IMR-90 (cell line): ENCODE measurements at regions not wholly inside any gene's neighbourhood (a gene's known extent, or its start where the extent isn't known, plus 50 kb on each side); places are given as distances from the start of the nearest gene placed in this dataset.

ENCODE experiments used
- ATAC-seq: fragments of 200-7000 bp; cut with Tn5 transposase; 2 replicates; pipeline ENCODE4 v1.9.1; 2020; ENCODE audit warnings: low read depth, mild to moderate bottlenecking, moderate library complexity
- BruUV-seq: library from RNA; stranded (reverse); fragments of 400-500 nt; replicated peaks from 2 replicates; lab custom pipeline; 2021; lab: Mats Ljungman, UMichigan
- CTCF ChIA-PET: fragments of 300-600 bp; formaldehyde crosslinking; extraction: SDS; loops from one replicate; lab custom pipeline; 2021; ENCODE audit warnings: antibody characterized with exemption; lab: Yijun Ruan, JAX
- POLR2A ChIA-PET: fragments of 300-600 bp; sonication (Branson Sonifier 250); formaldehyde crosslinking; loops from one replicate; lab custom pipeline; 2022; ENCODE audit warnings: antibody characterized with exemption; ENCODE audit not compliant: unreplicated experiment; lab: Charles Lee
- DNase-seq: peaks from one replicate; pipeline ENCODE4 v3.0.0; 2013
- H2AFZ ChIP-seq: replicated peaks from 2 replicates; pipeline ENCODE3; 2013; ENCODE audit warnings: low read length, mild to moderate bottlenecking; ENCODE audit not compliant: poor library complexity
- H2AK5ac ChIP-seq: 2 replicates; pipeline ENCODE4 v1.6.1; 2013; ENCODE audit warnings: low read depth, low read length, inconsistent platforms
- H2AK9ac ChIP-seq: replicated peaks from 2 replicates; pipeline ENCODE3; 2013; ENCODE audit warnings: mild to moderate bottlenecking, low read depth, low read length, moderate library complexity; ENCODE audit not compliant: poor library complexity
- H2BK120ac ChIP-seq: 2 replicates; pipeline ENCODE4 v1.6.1; 2013; ENCODE audit warnings: low read depth, low read length, inconsistent platforms
- H2BK15ac ChIP-seq: 3 replicates; pipeline ENCODE4 v1.6.1; 2013; ENCODE audit warnings: low read depth, low read length, inconsistent platforms
- H2BK20ac ChIP-seq: 2 replicates; pipeline ENCODE4 v1.6.1; 2013; ENCODE audit warnings: low read depth, mild to moderate bottlenecking, inconsistent platforms, low read length, moderate library complexity
- H2BK5ac ChIP-seq: 2 replicates; pipeline ENCODE4 v1.6.1; 2013; ENCODE audit warnings: mild to moderate bottlenecking, low read depth, low read length, inconsistent platforms; ENCODE audit not compliant: poor library complexity, severe bottlenecking
- H3K14ac ChIP-seq: replicated peaks from 2 replicates; pipeline ENCODE4 v1.6.1; 2013; ENCODE audit warnings: low read depth, low read length, inconsistent platforms
- H3K18ac ChIP-seq: 2 replicates; pipeline ENCODE4 v1.6.1; 2013; ENCODE audit warnings: low read depth, low read length, control low read depth
- H3K23ac ChIP-seq: 2 replicates; pipeline ENCODE4 v1.6.1; 2013; ENCODE audit warnings: low read depth, low read length, inconsistent platforms
- H3K27ac ChIP-seq: 2 replicates; pipeline ENCODE4 v1.5.1; 2013; ENCODE audit warnings: mild to moderate bottlenecking, control low read depth, low read length; ENCODE audit not compliant: insufficient read depth
- H3K27me3 ChIP-seq: 2 replicates; pipeline ENCODE4 v1.6.1; 2013; ENCODE audit warnings: low read length; ENCODE audit not compliant: control insufficient read depth, insufficient read depth
- H3K36me3 ChIP-seq: 2 replicates; pipeline ENCODE4 v1.6.1; 2013; ENCODE audit warnings: low read length, mixed read lengths; ENCODE audit not compliant: control insufficient read depth, insufficient read depth
- H3K4ac ChIP-seq: 2 replicates; pipeline ENCODE4 v1.6.1; 2013; ENCODE audit warnings: low read depth, low read length, inconsistent platforms
- H3K4me1 ChIP-seq: 2 replicates; pipeline ENCODE4 v1.6.1; 2013; ENCODE audit warnings: low read length, mixed read lengths; ENCODE audit not compliant: control insufficient read depth, insufficient read depth
- H3K4me2 ChIP-seq: 2 replicates; pipeline ENCODE4 v1.6.1; 2013; ENCODE audit warnings: low read depth, mild to moderate bottlenecking, control low read depth, low read length, moderate library complexity
- H3K4me3 ChIP-seq: 2 replicates; pipeline ENCODE4 v1.5.1; 2013; ENCODE audit warnings: low read depth, mild to moderate bottlenecking, control low read depth, low read length, moderate library complexity; ENCODE audit not compliant: insufficient read depth
- H3K56ac ChIP-seq: 2 replicates; pipeline ENCODE4 v1.6.1; 2013; ENCODE audit warnings: low read length, inconsistent platforms; ENCODE audit not compliant: insufficient read depth; ENCODE audit errors: extremely low read depth
- H3K79me1 ChIP-seq, 2 experiments: 2 replicates each; pipeline ENCODE4 v1.6.1; 2013; ENCODE audit warnings: low read length in 2 of 2, inconsistent platforms in 1 of 2, low read depth in 1 of 2
- H3K9ac ChIP-seq: 2 replicates; pipeline ENCODE4 v1.6.1; 2013; ENCODE audit warnings: low read depth, low read length, control low read depth
- H3K9me1 ChIP-seq: 2 replicates; pipeline ENCODE4 v1.6.1; 2013; ENCODE audit warnings: low read length, inconsistent platforms; ENCODE audit not compliant: insufficient read depth
- H3K9me3 ChIP-seq: 2 replicates; pipeline ENCODE4 v1.6.1; 2013; ENCODE audit warnings: low read length; ENCODE audit not compliant: control insufficient read depth, insufficient read depth
- H4K20me1 ChIP-seq: 2 replicates; pipeline ENCODE4 v1.6.1; 2013; ENCODE audit warnings: low read length, inconsistent platforms; ENCODE audit not compliant: insufficient read depth
- H4K5ac ChIP-seq: 2 replicates; pipeline ENCODE4 v1.6.1; 2013; ENCODE audit warnings: mild to moderate bottlenecking, low read depth, low read length, control low read depth
- H4K8ac ChIP-seq, 2 experiments: 2 replicates each; pipeline ENCODE4 v1.6.1; 2013; ENCODE audit warnings: low read depth in 2 of 2, low read length in 2 of 2, control low read depth in 1 of 2, inconsistent platforms in 1 of 2
- H4K91ac ChIP-seq: 2 replicates; pipeline ENCODE4 v1.6.1; 2013; ENCODE audit warnings: low read depth, low read length, inconsistent platforms; ENCODE audit not compliant: insufficient read depth
- CEBPB ChIP-seq: IDR thresholded peaks from 2 replicates; pipeline ENCODE4 v1.6.1; 2012; ENCODE audit warnings: low read depth, low read length, improper control_type of control experiment
- MAFK ChIP-seq: IDR thresholded peaks from 2 replicates; pipeline ENCODE4 v1.6.1; 2012; ENCODE audit warnings: low read depth, low read length, improper control_type of control experiment
- WGBS, 2 experiments: methylation state at CpG; one replicate each; pipeline versions ENCODE4 v1.1.5 to v1.1.7; 2013; ENCODE audit warnings: missing lambda C conversion rate in 2 of 2; ENCODE audit not compliant: insufficient read length in 1 of 2; ENCODE audit errors: extremely low coverage in 2 of 2; 5-methylcytosine and 5-hydroxymethylcytosine counted together
- dilution Hi-C: fragments of 300-500 bp; cut with HindIII; formaldehyde crosslinking; loops from one replicate; pipeline ENCODE4 v1.14.3; 2018; ENCODE audit warnings: low sequenced_read_pairs; ENCODE audit not compliant: unreplicated experiment
- in situ Hi-C: fragments of 300-500 bp; cut with MboI; formaldehyde crosslinking; loops from 3 replicates; pipeline ENCODE4 v1.14.3; 2019; ENCODE audit warnings: low sequenced_read_pairs, inconsistent platforms, mixed read lengths
- intact Hi-C: fragments of 100-400 bp; cut with micrococcal nuclease; formaldehyde crosslinking; loops from 2 replicates; pipeline ENCODE4 v1.10.0; 2022

DNA sequence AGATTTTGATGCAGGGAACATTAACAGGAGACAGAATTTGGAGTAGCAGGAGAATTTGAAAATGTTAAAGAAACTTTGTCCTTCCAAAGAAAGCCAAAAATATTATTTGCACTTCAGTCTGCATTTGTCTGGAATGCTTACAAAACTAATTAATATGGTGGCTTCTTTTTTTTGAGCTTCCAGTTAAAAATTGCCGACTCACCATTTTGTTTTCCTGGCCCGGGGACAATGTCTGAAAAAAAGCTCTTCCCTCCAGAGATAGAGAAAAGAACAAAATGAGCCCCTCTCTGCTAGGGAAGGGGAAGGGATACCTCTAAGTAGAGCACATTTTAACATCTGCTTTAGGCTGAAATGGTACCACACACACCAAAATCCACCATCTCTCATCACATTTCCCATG is 360.8 kb downstream of the SOX9 start:
- Histone ChIP-seq H2BK5ac (no peak overlapping the region), H3K4ac (no peak overlapping the region), H2BK20ac (no peak overlapping the region), H4K5ac (no peak overlapping the region), H3K27ac (no peak overlapping the region), H4K20me1 (no peaks in the 10 kb centered on the region), H2AK9ac (no peak overlapping the region), H4K8ac (no peak overlapping the region), H3K9ac (no peak overlapping the region), H3K4me1 (no peaks in the 10 kb centered on the region), H3K27me3 (no peaks in the 10 kb centered on the region), H2AK5ac (no peak overlapping the region), H3K9me1 (no peaks in the 10 kb centered on the region), H3K4me3 (no peak overlapping the region), H3K79me1 (peaks cover 25 to 42% of the 10 kb centered on the region in 2 experiments), H2BK15ac (no peak overlapping the region), H3K9me3 (no peaks in the 10 kb centered on the region), H3K23ac (no peak overlapping the region), H4K91ac (no peak overlapping the region), H3K18ac (no peak overlapping the region), H3K36me3 (no peaks in the 10 kb centered on the region), H3K14ac (no peak overlapping the region), H2AFZ (no peak overlapping the region), H3K4me2 (no peak overlapping the region), H3K56ac (no peak overlapping the region), H2BK120ac (no peak overlapping the region)
- DNase-seq (no peak), ATAC-seq (no peak)
- intact Hi-C loops, result no loop called here
- CTCF ChIA-PET, result interaction anchor here (0.6 kb wide), 1 partner anchor 1552 kb away, joined by 3 read pairs; no protein-coding TSS in a partner anchor
- no CpG with 5 or more reads among the region's 2 CpGs for WGBS, 2 experiments
- BruUV-seq, result no TSS peak
- in situ Hi-C loops, result no loop called here
- dilution Hi-C loops, result no loop called here
- POLR2A ChIA-PET, result no interaction called here
- TF ChIP-seq MAFK (peak; percentile 94), CEBPB (no peak)
